Bronchial epithelial cell (primary cell): ENCODE measurements at regions not wholly inside any gene's neighbourhood (a gene's known extent, or its start where the extent isn't known, plus 50 kb on each side); places are given as distances from the start of the nearest gene placed in this dataset.
"Not testable (repeated sequence)": the region's sequence is repeated elsewhere in the genome, so short reads cannot be mapped to it uniquely, and the experiment has no call there.

Experiments
- DNase-seq: peaks from one replicate; pipeline ENCODE4 v3.0.0-alpha.2; 2010; ENCODE audit warnings: low read depth
- FAIRE-seq: peaks from 2 replicates; lab custom pipeline; 2011; peaks lifted over from hg19 to GRCh38; lab: Jason Lieb, UNC
- H3K27me3 ChIP-seq: 2 replicates; pipeline ENCODE4 v1.5.1; 2011; ENCODE audit warnings: low read length; ENCODE audit not compliant: control insufficient read depth, insufficient read depth
- H3K36me3 ChIP-seq: 2 replicates; pipeline ENCODE4 v1.5.1; 2011; ENCODE audit warnings: low read length; ENCODE audit not compliant: control insufficient read depth, insufficient read depth
- H3K4me3 ChIP-seq: 2 replicates; pipeline ENCODE4 v1.5.1; 2011; ENCODE audit warnings: mild to moderate bottlenecking, low read depth, low read length, control low read depth
- CTCF ChIP-seq: IDR thresholded peaks from 2 replicates; pipeline ENCODE4 v1.5.1; 2011; ENCODE audit warnings: mild to moderate bottlenecking, moderate library complexity, low read length, control low read depth, inconsistent platforms; ENCODE audit not compliant: insufficient read depth, severe bottlenecking

DNA sequence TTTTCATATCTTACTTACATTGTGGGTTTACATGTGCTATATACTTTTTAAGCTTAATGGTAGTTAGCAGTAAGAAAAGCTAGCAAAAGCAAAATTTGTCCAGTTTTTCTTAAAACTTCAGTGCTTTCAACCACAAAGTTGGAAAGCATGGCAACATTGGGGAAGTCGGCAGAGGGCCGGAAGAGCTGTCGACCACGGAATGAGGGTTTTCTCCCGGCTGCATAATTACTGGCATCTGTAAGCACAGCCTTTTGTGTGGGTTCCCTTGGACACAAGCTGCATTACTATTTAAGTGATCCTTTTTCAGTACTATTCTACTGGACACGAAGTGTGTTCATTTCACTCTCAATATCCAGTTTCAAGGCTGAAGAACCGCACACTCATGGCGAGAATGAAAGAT lies 560.4 kb downstream of the ANKRD50 start:
- no peak for FAIRE-seq
- TF ChIP-seq CTCF: no peak

GRCh38 chr4:124155239-124155638 lies 557.3 kb downstream of the ANKRD50 start:
- DNase-seq (no peak), FAIRE-seq (no peak)
- Histone ChIP-seq H3K36me3 (no peaks in the 10 kb centered on the region), H3K27me3 (no peaks in the 10 kb centered on the region), H3K4me3 (no peak overlapping the region)
- no peak for TF ChIP-seq CTCF

More for the DNA sequence above, 560.4 kb downstream of the ANKRD50 start:
- Histone ChIP-seq H3K36me3 (no peaks in the 10 kb centered on the region), H3K4me3 (no peak overlapping the region), H3K27me3 (no peaks in the 10 kb centered on the region)
- DNase-seq: no peak

DNA sequence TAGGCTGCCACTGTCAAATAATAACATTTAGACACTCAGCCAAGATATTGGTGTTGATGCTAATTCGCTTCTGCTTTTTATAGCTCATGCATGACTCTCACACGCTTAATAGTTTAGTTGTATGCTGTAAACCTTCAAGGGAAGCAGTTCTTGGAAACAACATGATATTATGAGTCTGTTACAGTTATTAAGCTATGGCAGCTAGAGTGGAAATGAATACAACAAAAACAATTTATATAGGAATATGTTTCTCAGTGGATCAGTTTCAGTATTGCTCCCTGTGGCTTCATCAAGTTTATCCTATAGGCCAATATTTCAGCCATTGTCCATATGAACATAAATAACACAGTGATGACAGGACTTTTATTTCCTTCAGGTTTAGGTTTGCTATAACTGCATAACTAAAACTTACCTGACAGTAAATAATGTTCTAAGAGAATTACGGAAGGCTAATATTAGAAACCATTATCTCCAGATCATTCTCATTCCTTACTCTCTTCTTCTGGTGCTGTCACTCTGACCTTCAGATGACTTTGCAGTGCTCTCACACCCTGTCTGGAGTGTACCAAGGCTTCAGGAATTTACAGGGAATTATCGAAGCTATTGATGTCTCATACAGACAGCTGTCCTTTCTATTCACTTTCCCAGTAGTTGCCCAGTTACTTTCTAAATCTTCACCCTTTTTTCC lies 555.0 kb downstream of the ANKRD50 start:
- Histone ChIP-seq H3K27me3 (no peaks in the 10 kb centered on the region), H3K36me3 (no peaks in the 10 kb centered on the region), H3K4me3 (no peak overlapping the region)
- no peak for TF ChIP-seq CTCF
- DNase-seq: no peak
- no peak for FAIRE-seq

- no peak for DNase-seq
- H3K4me3 ChIP-seq: no peak overlapping the region
- no peaks in the 10 kb centered on the region for H3K36me3 ChIP-seq
- no peaks in the 10 kb centered on the region for H3K27me3 ChIP-seq
- TF ChIP-seq CTCF: no peak
- FAIRE-seq: no peak
Observed at GRCh38 chr4:124163401-124163800, 549.1 kb downstream of the ANKRD50 start.

- Histone ChIP-seq H3K27me3 (no peaks in the 10 kb centered on the region), H3K36me3 (no peaks in the 10 kb centered on the region), H3K4me3 (no peak overlapping the region)
- no peak for TF ChIP-seq CTCF
- FAIRE-seq (peak; percentile 58), DNase-seq (no peak)
Observed at GRCh38 chr4:124167602-124168001, 544.9 kb downstream of the ANKRD50 start.

- DNase-seq, H3K4me3 ChIP-seq, H3K36me3 ChIP-seq, H3K27me3 ChIP-seq, FAIRE-seq: not testable (repeated sequence)
Observed at GRCh38 chr4:124169524-124169923, 543.0 kb downstream of the ANKRD50 start.
